Effector memory CD4-positive, alpha-beta T cell (primary cell): ENCODE measurements at regions not wholly inside any gene's neighbourhood (a gene's known extent, or its start where the extent isn't known, plus 50 kb on each side); places are given as distances from the start of the nearest gene placed in this dataset.

Experiments
- DNase-seq, 3 donors: peaks; one replicate each; pipeline ENCODE4 v3.0.0-alpha.2; 2020
- H3K27ac ChIP-seq: 2 replicates; pipeline ENCODE4 v1.7.0; 2013; ENCODE audit warnings: mild to moderate bottlenecking, low read length, moderate library complexity; ENCODE audit not compliant: insufficient read depth, poor library complexity, severe bottlenecking
- H3K27me3 ChIP-seq: replicated peaks from 2 replicates; pipeline ENCODE4 v1.7.0; 2013; ENCODE audit warnings: mild to moderate bottlenecking, low read length; ENCODE audit not compliant: insufficient read depth, control insufficient read depth, poor library complexity, severe bottlenecking
- H3K36me3 ChIP-seq: 2 replicates; pipeline ENCODE4 v1.7.0; 2013; ENCODE audit warnings: mild to moderate bottlenecking, low read length, moderate library complexity; ENCODE audit not compliant: control insufficient read depth, insufficient read depth
- H3K4me1 ChIP-seq: 2 replicates; pipeline ENCODE4 v1.7.0; 2013; ENCODE audit warnings: low read length, mild to moderate bottlenecking; ENCODE audit not compliant: control insufficient read depth, insufficient read depth, poor library complexity, severe bottlenecking
- H3K4me3 ChIP-seq: 2 replicates; pipeline ENCODE4 v1.7.0; 2013; ENCODE audit warnings: low read length, low read depth, mild to moderate bottlenecking; ENCODE audit not compliant: insufficient read depth, poor library complexity, severe bottlenecking
- H3K9me3 ChIP-seq: 2 replicates; pipeline ENCODE4 v1.7.0; 2013; ENCODE audit warnings: mild to moderate bottlenecking, low read length, moderate library complexity; ENCODE audit not compliant: control insufficient read depth

- H3K9me3 ChIP-seq: no peaks in the 10 kb centered on the region
- H3K4me1 ChIP-seq: no peaks in the 10 kb centered on the region
- no peaks in the 10 kb centered on the region for H3K36me3 ChIP-seq
- H3K27me3 ChIP-seq: no peaks in the 10 kb centered on the region
- no peak for DNase-seq
- H3K27ac ChIP-seq: no peak overlapping the region
- no peak overlapping the region for H3K4me3 ChIP-seq
These were observed 343.4 kb downstream of the GXYLT1 start for GRCh38 chr12:41801261-41801660.

- DNase-seq: no peak
- no peaks in the 10 kb centered on the region for H3K36me3 ChIP-seq
- H3K4me3 ChIP-seq: no peak overlapping the region
- H3K4me1 ChIP-seq: no peaks in the 10 kb centered on the region
- no peaks in the 10 kb centered on the region for H3K27me3 ChIP-seq
- H3K9me3 ChIP-seq: no peaks in the 10 kb centered on the region
- H3K27ac ChIP-seq: no peak overlapping the region
These were observed 345.0 kb downstream of the GXYLT1 start for GRCh38 chr12:41799671-41800070.

DNA sequence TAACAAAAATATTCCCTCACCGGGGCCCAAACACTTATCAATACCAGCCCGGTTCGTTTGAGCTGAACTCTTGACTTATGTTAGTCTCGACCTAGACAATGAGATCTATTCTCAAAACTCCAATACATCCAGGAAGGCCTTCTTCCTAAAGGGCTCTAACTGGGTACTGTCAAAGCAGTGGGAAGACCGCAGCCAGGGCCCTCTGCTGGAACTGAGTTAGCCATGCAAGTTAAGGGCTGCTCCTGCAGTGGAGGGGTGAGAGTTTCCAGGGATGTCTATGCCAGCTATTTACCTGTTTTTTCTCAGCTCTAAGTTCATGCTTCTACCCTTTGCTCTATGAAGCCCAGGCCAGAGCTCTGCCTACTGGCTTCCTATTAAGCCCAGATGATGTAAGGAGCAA, 348.8 kb downstream of the GXYLT1 start:
- H3K4me3 ChIP-seq: no peak overlapping the region
- no peaks in the 10 kb centered on the region for H3K27me3 ChIP-seq
- H3K4me1 ChIP-seq: no peaks in the 10 kb centered on the region
- H3K9me3 ChIP-seq: peaks cover 4% of the 10 kb centered on the region
- no peaks in the 10 kb centered on the region for H3K36me3 ChIP-seq
- no peak overlapping the region for H3K27ac ChIP-seq
- DNase-seq: no peak

GRCh38 chr12:41795051-41795600, 349.5 kb downstream of the GXYLT1 start:
- H3K4me1 ChIP-seq: no peaks in the 10 kb centered on the region
- H3K4me3 ChIP-seq: no peak overlapping the region
- no peaks in the 10 kb centered on the region for H3K36me3 ChIP-seq
- H3K27ac ChIP-seq: no peak overlapping the region
- peaks cover 4% of the 10 kb centered on the region for H3K9me3 ChIP-seq
- DNase-seq: no peak
- H3K27me3 ChIP-seq: no peaks in the 10 kb centered on the region

GRCh38 chr12:41794336-41794735, 350.3 kb downstream of the GXYLT1 start:
- Histone ChIP-seq H3K4me1 (no peaks in the 10 kb centered on the region), H3K4me3 (no peak overlapping the region), H3K36me3 (no peaks in the 10 kb centered on the region), H3K27me3 (no peaks in the 10 kb centered on the region), H3K9me3 (peaks cover 4% of the 10 kb centered on the region), H3K27ac (no peak overlapping the region)
- no peak for DNase-seq

DNA sequence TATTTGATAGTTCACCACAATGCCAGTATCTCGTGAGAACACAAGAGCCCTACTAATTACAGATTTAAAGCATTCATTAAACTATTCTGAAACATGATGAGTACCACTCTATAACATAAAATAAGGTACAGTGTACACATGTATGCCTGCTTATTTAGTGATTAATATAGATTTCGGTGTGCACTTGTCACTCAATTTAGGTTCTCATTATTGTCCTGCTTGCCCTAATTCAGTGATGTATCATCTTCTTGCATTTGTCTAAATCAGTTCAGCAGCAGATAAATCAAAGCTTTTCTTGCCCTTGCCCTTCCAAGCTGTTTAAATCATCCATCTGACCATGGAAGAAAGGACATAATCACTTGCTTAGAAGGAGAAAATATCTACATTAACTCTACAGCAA, 359.7 kb downstream of the GXYLT1 start:
- Histone ChIP-seq H3K27ac (no peak overlapping the region), H3K9me3 (no peaks in the 10 kb centered on the region), H3K27me3 (no peaks in the 10 kb centered on the region), H3K4me3 (no peak overlapping the region), H3K4me1 (no peaks in the 10 kb centered on the region), H3K36me3 (no peaks in the 10 kb centered on the region)
- DNase-seq: no peak

DNA sequence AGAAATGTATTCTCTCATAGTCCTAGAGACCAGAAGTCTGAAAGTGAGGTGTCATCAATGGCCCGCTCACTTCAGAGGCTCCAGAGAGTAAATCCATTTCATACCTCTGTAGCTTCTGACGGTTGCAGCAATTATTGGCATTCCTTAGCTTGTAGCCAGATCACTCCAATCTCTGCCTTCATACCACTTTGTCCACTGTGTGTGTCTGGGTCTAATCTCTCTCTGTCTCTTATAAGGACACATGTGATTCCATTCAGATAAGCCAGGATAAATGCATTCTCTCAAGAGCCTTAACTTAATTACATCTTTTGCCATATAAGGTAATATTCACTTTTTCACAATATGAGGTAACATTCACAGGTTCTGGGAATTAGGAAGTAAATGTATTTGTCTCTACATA, 365.7 kb downstream of the GXYLT1 start:
- H3K27ac ChIP-seq: no peak overlapping the region
- no peak overlapping the region for H3K4me3 ChIP-seq
- no peaks in the 10 kb centered on the region for H3K4me1 ChIP-seq
- no peaks in the 10 kb centered on the region for H3K36me3 ChIP-seq
- DNase-seq: no peak
- H3K9me3 ChIP-seq: no peaks in the 10 kb centered on the region
- no peaks in the 10 kb centered on the region for H3K27me3 ChIP-seq

DNA sequence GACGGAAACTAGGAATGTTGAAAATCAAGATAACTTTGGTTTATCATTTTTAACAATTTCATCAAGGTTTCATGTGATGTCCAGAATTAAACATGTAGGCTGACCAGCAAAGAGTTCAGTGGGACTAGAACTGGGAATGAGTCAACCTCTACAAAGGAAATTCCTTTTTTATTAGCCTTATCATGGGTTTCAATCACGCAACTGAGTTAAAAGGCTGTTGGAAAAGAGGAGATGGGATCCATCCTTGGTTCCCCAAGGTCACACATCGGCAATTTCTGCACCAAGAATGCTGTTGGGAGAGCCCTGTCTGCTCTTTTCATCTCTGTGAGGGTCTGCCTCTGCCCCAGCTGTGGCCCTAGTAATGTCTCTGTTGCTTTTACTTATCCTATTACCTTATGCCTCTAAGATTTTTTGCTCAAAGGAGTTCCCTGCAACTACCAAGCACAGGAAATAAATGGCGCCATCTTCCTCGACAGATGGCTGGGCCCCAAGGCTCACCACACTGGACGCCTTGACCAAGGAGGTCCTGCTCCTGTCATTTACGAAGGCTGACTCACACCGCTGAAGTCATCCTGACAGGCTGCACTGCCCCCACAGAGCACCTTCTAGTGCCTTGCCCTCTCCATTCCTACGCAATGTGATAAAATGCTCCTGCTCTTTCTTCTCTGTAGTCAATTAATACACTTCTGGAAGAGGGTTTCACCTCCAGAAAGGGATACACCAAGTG, 367.4 kb downstream of the GXYLT1 start:
- no peaks in the 10 kb centered on the region for H3K27me3 ChIP-seq
- no peak for DNase-seq

GRCh38 chr12:41772478-41772877, 372.2 kb downstream of the GXYLT1 start:
- Histone ChIP-seq H3K27me3 (no peaks in the 10 kb centered on the region), H3K36me3 (no peaks in the 10 kb centered on the region), H3K9me3 (no peaks in the 10 kb centered on the region), H3K4me1 (no peaks in the 10 kb centered on the region), H3K27ac (no peak overlapping the region), H3K4me3 (no peak overlapping the region)
- DNase-seq: no peak

More for the DNA sequence above, 367.4 kb downstream of the GXYLT1 start:
- H3K9me3 ChIP-seq: no peaks in the 10 kb centered on the region
- no peak overlapping the region for H3K4me3 ChIP-seq
- no peak overlapping the region for H3K27ac ChIP-seq
- H3K36me3 ChIP-seq: no peaks in the 10 kb centered on the region
- no peaks in the 10 kb centered on the region for H3K4me1 ChIP-seq

- no peaks in the 10 kb centered on the region for H3K9me3 ChIP-seq
- no peaks in the 10 kb centered on the region for H3K4me1 ChIP-seq
- H3K36me3 ChIP-seq: no peaks in the 10 kb centered on the region
- no peaks in the 10 kb centered on the region for H3K27me3 ChIP-seq
- H3K27ac ChIP-seq: no peak overlapping the region
- no peak for DNase-seq
- no peak overlapping the region for H3K4me3 ChIP-seq
These were observed 374.9 kb downstream of the GXYLT1 start for GRCh38 chr12:41769810-41770209.
